Peyer's patch (tissue), 4 donors: ENCODE measurements at regions not wholly inside any gene's neighbourhood (a gene's known extent, or its start where the extent isn't known, plus 50 kb on each side); places are given as distances from the start of the nearest gene placed in this dataset.

ENCODE experiments used
- POLR2A ChIP-seq, 2 donors: fragments of 450-650 bp; IDR thresholded peaks; one replicate each; pipeline ENCODE4 v1.5.1; 2017; ENCODE audit warnings: antibody characterized with exemption in 2 of 2, mild to moderate bottlenecking in 2 of 2, moderate library complexity in 2 of 2
- TF ChIP-seq, protein P1 (sequence below), 6 experiments: fragments of 450-650 bp in 4 of 6; fragments of 200-600 bp in 2 of 6; sonication (generic) in 1 of 6; IDR thresholded peaks; one replicate each; pipeline ENCODE4 v1.5.1; 2017 to 2019; ENCODE audit warnings: antibody characterized with exemption in 6 of 6, mild to moderate bottlenecking in 3 of 6, moderate library complexity in 1 of 6

- TF ChIP-seq, protein P1, sequence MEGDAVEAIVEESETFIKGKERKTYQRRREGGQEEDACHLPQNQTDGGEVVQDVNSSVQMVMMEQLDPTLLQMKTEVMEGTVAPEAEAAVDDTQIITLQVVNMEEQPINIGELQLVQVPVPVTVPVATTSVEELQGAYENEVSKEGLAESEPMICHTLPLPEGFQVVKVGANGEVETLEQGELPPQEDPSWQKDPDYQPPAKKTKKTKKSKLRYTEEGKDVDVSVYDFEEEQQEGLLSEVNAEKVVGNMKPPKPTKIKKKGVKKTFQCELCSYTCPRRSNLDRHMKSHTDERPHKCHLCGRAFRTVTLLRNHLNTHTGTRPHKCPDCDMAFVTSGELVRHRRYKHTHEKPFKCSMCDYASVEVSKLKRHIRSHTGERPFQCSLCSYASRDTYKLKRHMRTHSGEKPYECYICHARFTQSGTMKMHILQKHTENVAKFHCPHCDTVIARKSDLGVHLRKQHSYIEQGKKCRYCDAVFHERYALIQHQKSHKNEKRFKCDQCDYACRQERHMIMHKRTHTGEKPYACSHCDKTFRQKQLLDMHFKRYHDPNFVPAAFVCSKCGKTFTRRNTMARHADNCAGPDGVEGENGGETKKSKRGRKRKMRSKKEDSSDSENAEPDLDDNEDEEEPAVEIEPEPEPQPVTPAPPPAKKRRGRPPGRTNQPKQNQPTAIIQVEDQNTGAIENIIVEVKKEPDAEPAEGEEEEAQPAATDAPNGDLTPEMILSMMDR (IDR thresholded peaks at IDR 0.05): no peak
- TF ChIP-seq POLR2A (IDR thresholded peaks at IDR 0.05): no peak
Observed at GRCh38 chr6:49118478-49118877, 344.6 kb downstream of the MMUT start.
